ENCODE measurements at regions not wholly inside any gene's neighbourhood (a gene's known extent, or its start where the extent isn't known, plus 50 kb on each side); places are given as distances from the start of the nearest gene placed in this dataset.

GRCh38 chrY:8489880-8490630 is 847.2 kb upstream of the TSPY4 start:
- Histone ChIP-seq H3K4me3 (no peak overlapping the region), H3K4me1 (no peaks in the 10 kb centered on the region), H3K27me3 (no peaks in the 10 kb centered on the region), H3K27ac (no peak overlapping the region), H3K9me3 (no peaks in the 10 kb centered on the region), H3K36me3 (no peaks in the 10 kb centered on the region)
- DNase-seq, result no peak
- no peak for TF ChIP-seq CTCF (IDR thresholded peaks at IDR 0.05)
- TF ChIP-seq POLR2A (IDR thresholded peaks at IDR 0.05), result no peak

GRCh38 chrY:8494396-8494795 is 842.9 kb upstream of the TSPY4 start:
- no peak overlapping the region for H3K4me3 ChIP-seq
- no peaks in the 10 kb centered on the region for H3K27me3 ChIP-seq
- H3K36me3 ChIP-seq, result no peaks in the 10 kb centered on the region
- DNase-seq, result no peak
- no peaks in the 10 kb centered on the region for H3K4me1 ChIP-seq
- no peaks in the 10 kb centered on the region for H3K9me3 ChIP-seq
- TF ChIP-seq POLR2A (IDR thresholded peaks at IDR 0.05) (no peak), CTCF (IDR thresholded peaks at IDR 0.05) (no peak)
- no peak overlapping the region for H3K27ac ChIP-seq

DNA sequence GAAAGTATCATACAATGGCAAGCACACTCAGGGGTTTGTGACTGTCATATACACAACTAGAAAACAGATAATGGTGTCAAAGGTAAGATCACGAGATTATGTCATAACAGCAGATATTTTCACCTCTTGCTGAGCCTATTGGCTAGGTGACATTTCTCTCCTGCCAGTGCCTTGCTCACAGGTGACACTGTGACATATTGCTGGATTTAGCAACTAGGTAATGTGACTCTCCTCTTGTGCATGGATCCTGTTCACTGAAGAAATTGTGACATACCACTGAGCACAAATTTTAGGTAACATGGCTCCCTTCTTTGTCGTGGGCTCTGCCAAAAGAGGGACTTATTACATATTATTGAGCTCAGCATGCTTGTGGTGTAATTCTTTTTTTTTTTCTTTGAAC is 842.0 kb upstream of the TSPY4 start:
- Histone ChIP-seq H3K27ac (no peak overlapping the region), H3K4me1 (no peaks in the 10 kb centered on the region), H3K4me3 (no peak overlapping the region), H3K9me3 (no peaks in the 10 kb centered on the region), H3K27me3 (no peaks in the 10 kb centered on the region), H3K36me3 (no peaks in the 10 kb centered on the region)
- TF ChIP-seq POLR2A (IDR thresholded peaks at IDR 0.05) (no peak), CTCF (IDR thresholded peaks at IDR 0.05) (no peak)
- DNase-seq, result no peak

GRCh38 chrY:8500888-8501287 is 836.4 kb upstream of the TSPY4 start:
- no peaks in the 10 kb centered on the region for H3K4me1 ChIP-seq
- no peak overlapping the region for H3K27ac ChIP-seq
- no peak overlapping the region for H3K4me3 ChIP-seq
- no peak for TF ChIP-seq POLR2A (IDR thresholded peaks at IDR 0.05)
- TF ChIP-seq CTCF (IDR thresholded peaks at IDR 0.05), result no peak
- no peaks in the 10 kb centered on the region for H3K36me3 ChIP-seq
- no peaks in the 10 kb centered on the region for H3K27me3 ChIP-seq
- no peaks in the 10 kb centered on the region for H3K9me3 ChIP-seq
- DNase-seq, result no peak

GRCh38 chrY:8533468-8533867 is 803.8 kb upstream of the TSPY4 start:
- Histone ChIP-seq H3K4me3 (no peak overlapping the region), H3K9me3 (no peaks in the 10 kb centered on the region), H3K4me1 (no peaks in the 10 kb centered on the region), H3K27me3 (no peaks in the 10 kb centered on the region), H3K27ac (no peak overlapping the region), H3K36me3 (no peaks in the 10 kb centered on the region)
- TF ChIP-seq CTCF (IDR thresholded peaks at IDR 0.05), result no peak
- TF ChIP-seq POLR2A (IDR thresholded peaks at IDR 0.05), result no peak
- no peak for DNase-seq

DNA sequence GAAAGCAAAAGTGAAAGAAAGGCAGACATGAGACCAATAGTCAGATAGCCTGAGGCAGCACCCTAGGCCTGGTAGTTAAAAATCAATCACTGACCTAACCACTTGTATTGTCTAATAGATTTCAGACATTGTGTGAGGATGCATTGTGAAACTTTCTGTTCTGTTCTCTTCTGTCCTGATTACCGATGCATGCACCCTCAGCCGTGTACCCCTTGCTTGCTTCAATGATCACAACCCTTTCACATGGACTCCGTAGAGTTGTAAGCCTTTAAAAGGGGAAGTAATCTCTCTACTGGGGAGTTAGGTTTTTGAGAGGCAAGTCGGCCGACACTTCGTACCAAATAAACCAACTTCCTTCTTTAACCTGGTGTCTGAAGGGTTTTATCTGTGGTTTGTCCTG is 801.6 kb upstream of the TSPY4 start:
- no peak for TF ChIP-seq CTCF (IDR thresholded peaks at IDR 0.05)
- no peak for TF ChIP-seq POLR2A (IDR thresholded peaks at IDR 0.05)

More for the DNA sequence above, 801.6 kb upstream of the TSPY4 start:
- Histone ChIP-seq H3K4me1 (no peaks in the 10 kb centered on the region), H3K4me3 (no peak overlapping the region), H3K36me3 (no peaks in the 10 kb centered on the region), H3K27me3 (no peaks in the 10 kb centered on the region), H3K9me3 (no peaks in the 10 kb centered on the region), H3K27ac (no peak overlapping the region)
- no peak for DNase-seq

Data from Peyer's patch (tissue), 4 donors.